ENCODE measurements at regions not wholly inside any gene's neighbourhood (a gene's known extent, or its start where the extent isn't known, plus 50 kb on each side); places are given as distances from the start of the nearest gene placed in this dataset.

DNA sequence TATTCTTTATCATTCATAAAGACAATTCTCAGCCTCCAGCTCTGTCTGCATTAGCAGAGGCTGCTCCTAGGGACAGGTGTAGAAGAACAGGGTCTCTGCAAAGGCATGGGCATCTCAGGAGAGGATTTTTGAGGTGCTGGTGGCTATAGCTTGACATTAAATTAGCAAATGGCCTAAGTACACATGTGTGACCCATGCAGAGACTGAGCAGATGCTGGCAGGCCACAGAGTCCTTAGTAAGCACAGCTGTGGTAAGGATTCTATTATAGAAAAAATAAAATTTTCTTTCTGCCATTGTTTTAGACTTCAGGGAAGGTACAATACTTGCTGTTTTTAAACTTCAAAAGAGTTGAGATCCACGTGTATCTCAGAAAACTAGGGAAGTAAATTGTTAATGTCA is 177.5 kb upstream of the DUSP10 start:
- no peaks in the 10 kb centered on the region for H3K27me3 ChIP-seq (ENCODE audit: insufficient read depth, low read length)
- no peaks in the 10 kb centered on the region for H4K20me1 ChIP-seq (ENCODE audit: insufficient read depth)
- DNase-seq (ENCODE audit: low read depth, low spot score) (no peak), ATAC-seq (no peak)
- no TSS peak for BruUV-seq (replicated peaks)
- H3K9me3 ChIP-seq (ENCODE audit: control insufficient read depth in 1 of 2, insufficient read depth in 1 of 2, low read depth in 1 of 2, low read length in 2 of 2) = no peaks in the 10 kb centered on the region
- RAD21 ChIA-PET (ENCODE audit: low non-redundant PET in 1 of 2, low total read pairs in 2 of 2, uncharacterized antibody in 2 of 2, unreplicated experiment in 2 of 2) = no interaction called here
- POLR2A ChIA-PET = no interaction called here
- H3K9ac ChIP-seq (ENCODE audit: low read length) = no peak overlapping the region
- CTCF ChIA-PET = no interaction called here
- TF ChIP-seq ZNF274 (IDR thresholded peaks at IDR 0.05; ENCODE audit: low read depth, low read length) = no peak
- no peak for TF ChIP-seq TCF7L2 (IDR thresholded peaks at IDR 0.05; ENCODE audit: borderline replicate concordance, extremely low read depth, insufficient read depth, insufficient read length)
- no peak for TF ChIP-seq POLR2AphosphoS5 (IDR thresholded peaks at IDR 0.05; ENCODE audit: low read depth, low read length)
- TF ChIP-seq MAX (IDR thresholded peaks at IDR 0.05) = no peak
- TF ChIP-seq ZFX (IDR thresholded peaks at IDR 0.05) = no peak
- TF ChIP-seq SRF (IDR thresholded peaks at IDR 0.05; ENCODE audit: low read depth) = no peak
- TF ChIP-seq YY1 (IDR thresholded peaks at IDR 0.05; ENCODE audit: extremely low read depth, insufficient replicate concordance, low read depth, low read length) = no peak
- TF ChIP-seq POLR2A (IDR thresholded peaks at IDR 0.05; ENCODE audit: borderline replicate concordance, extremely low read depth, insufficient read depth, insufficient read length) = no peak
- TF ChIP-seq SP1 (IDR thresholded peaks at IDR 0.05; ENCODE audit: low read depth) = no peak
- no peak for TF ChIP-seq CEBPB (IDR thresholded peaks at IDR 0.05; ENCODE audit: low read depth)
- TF ChIP-seq ELF1 (IDR thresholded peaks at IDR 0.05; ENCODE audit: borderline replicate concordance, low read depth) = no peak
- no peak for TF ChIP-seq CTCF (IDR thresholded peaks at IDR 0.05 in 2 of 3, conservative IDR thresholded peaks at IDR 0.05 in 1 of 3; ENCODE audit: borderline replicate concordance in 1 of 3, insufficient read depth in 1 of 3, low read depth in 2 of 3, low read length in 2 of 3)
- no peak for TF ChIP-seq SIN3A (IDR thresholded peaks at IDR 0.05; ENCODE audit: low read depth)
- no peak for TF ChIP-seq EZH2phosphoT487 (IDR thresholded peaks at IDR 0.05; ENCODE audit: borderline replicate concordance)
- TF ChIP-seq EZH2 (IDR thresholded peaks at IDR 0.05) = no peak
- no peak for TF ChIP-seq REST (IDR thresholded peaks at IDR 0.05; ENCODE audit: low read depth)
- TF ChIP-seq CBX3 (IDR thresholded peaks at IDR 0.05; ENCODE audit: low read depth) = no peak
- H3K4me2 ChIP-seq (ENCODE audit: low read length) = no peak overlapping the region
- H3K27ac ChIP-seq (ENCODE audit: low read depth, low read length) = no peak overlapping the region
- H3K4me1 ChIP-seq (ENCODE audit: control insufficient read depth in 1 of 2, insufficient read depth in 2 of 2, low read length in 2 of 2) = no peaks in the 10 kb centered on the region
- no peak overlapping the region for H3K4me3 ChIP-seq (replicated peaks in 1 of 2; ENCODE audit: low read depth in 1 of 2, low read length in 2 of 2)
- no peaks in the 10 kb centered on the region for H3K79me2 ChIP-seq (ENCODE audit: insufficient read depth, low read length)
- no peak overlapping the region for H2AFZ ChIP-seq (ENCODE audit: low read depth, low read length, poor library complexity, severe bottlenecking)
- no peaks in the 10 kb centered on the region for H3K36me3 ChIP-seq (ENCODE audit: control insufficient read depth in 1 of 2, insufficient read depth in 2 of 2, low read length in 2 of 2)
- H3K9me2 ChIP-seq (ENCODE audit: insufficient read depth) = no peaks in the 10 kb centered on the region
- intact Hi-C loops (cut with micrococcal nuclease) = no loop called here

Data from HCT116 (cell line).